Activated CD4-positive, alpha-beta T cell treated with anti-CD3 and anti-CD28 coated beads, Interleukin-2, Interleukin-6, amounts not matched to agents 100 ng/mL and 50 ng/mL, durations not matched to agents 16 hours and 8 hours (primary cell): ENCODE measurements at regions not wholly inside any gene's neighbourhood (a gene's known extent, or its start where the extent isn't known, plus 50 kb on each side); places are given as distances from the start of the nearest gene placed in this dataset.

ENCODE experiments used
- DNase-seq: peaks from one replicate; pipeline ENCODE4 v3.0.0-alpha.2; 2020

- no peak for DNase-seq
These were observed 110.3 kb upstream of the CEP85L start for GRCh38 chr6:118761645-118762044.

- no peak for DNase-seq
These were observed 107.6 kb upstream of the CEP85L start for GRCh38 chr6:118758946-118759345.

GRCh38 chr6:118755941-118756646 lies 104.7 kb upstream of the CEP85L start:
- no peak for DNase-seq

- DNase-seq, result no peak
These were observed 101.4 kb upstream of the CEP85L start for GRCh38 chr6:118752803-118753202.

GRCh38 chr6:118751072-118751471 lies 99.7 kb upstream of the CEP85L start:
- DNase-seq, result no peak

GRCh38 chr6:118750143-118750542 lies 98.8 kb upstream of the CEP85L start:
- peak; percentile 13 for DNase-seq

- DNase-seq, result no peak
These were observed 97.1 kb upstream of the CEP85L start for GRCh38 chr6:118748311-118749062.

- no peak for DNase-seq
These were observed 95.4 kb upstream of the CEP85L start for GRCh38 chr6:118746825-118747174.

GRCh38 chr6:118746145-118746824 lies 94.9 kb upstream of the CEP85L start:
- DNase-seq, result no peak

- DNase-seq, result no peak
These were observed 93.8 kb upstream of the CEP85L start for GRCh38 chr6:118745156-118745555.

- no peak for DNase-seq
These were observed 93.0 kb upstream of the CEP85L start for GRCh38 chr6:118744261-118744941.

- DNase-seq, result no peak
These were observed 92.4 kb upstream of the CEP85L start for GRCh38 chr6:118743746-118744145.

- DNase-seq, result no peak
These were observed 89.0 kb upstream of the CEP85L start for GRCh38 chr6:118740372-118740771.

- no peak for DNase-seq
These were observed 88.4 kb upstream of the CEP85L start for GRCh38 chr6:118739696-118740353.

GRCh38 chr6:118736440-118736839 lies 85.0 kb upstream of the CEP85L start:
- no peak for DNase-seq

GRCh38 chr6:118735320-118735719 lies 83.9 kb upstream of the CEP85L start:
- no peak for DNase-seq

GRCh38 chr6:118725944-118726343 lies 74.6 kb upstream of the CEP85L start:
- peak; percentile 75 for DNase-seq

GRCh38 chr6:118724211-118724610 lies 72.8 kb upstream of the CEP85L start:
- no peak for DNase-seq

- no peak for DNase-seq
These were observed 71.7 kb upstream of the CEP85L start for GRCh38 chr6:118722829-118723813.

- no peak for DNase-seq
These were observed 68.7 kb upstream of the CEP85L start for GRCh38 chr6:118720125-118720473.

GRCh38 chr6:118719351-118720124 lies 68.1 kb upstream of the CEP85L start:
- no peak for DNase-seq
